Sigmoid colon (tissue), 6 donors: ENCODE measurements at regions not wholly inside any gene's neighbourhood (a gene's known extent, or its start where the extent isn't known, plus 50 kb on each side); places are given as distances from the start of the nearest gene placed in this dataset.

Source experiments
- DNase-seq: peaks from one replicate; pipeline ENCODE4 v3.0.0-alpha.2; 2019
- H3K27ac ChIP-seq, 4 donors: fragments of 200-600 bp; sonication (generic); one replicate each; pipeline ENCODE4 v1.5.1; 2016 to 2019; ENCODE audit warnings: mild to moderate bottlenecking in 1 of 4
- H3K27me3 ChIP-seq, 3 donors: fragments of 200-600 bp; sonication (generic); one replicate each; pipeline ENCODE4 v1.5.1; 2019; ENCODE audit warnings: mild to moderate bottlenecking in 1 of 3
- H3K36me3 ChIP-seq, 4 donors: fragments of 200-600 bp; sonication (generic); one replicate each; pipeline ENCODE4 v1.5.1; 2016 to 2019
- H3K4me1 ChIP-seq, 4 donors: fragments of 200-600 bp; sonication (generic); one replicate each; pipeline ENCODE4 v1.5.1; 2017 to 2019
- H3K4me3 ChIP-seq, 4 donors: fragments of 200-600 bp; sonication (generic); one replicate each; pipeline ENCODE4 v1.5.1; 2017 to 2019; ENCODE audit warnings: mild to moderate bottlenecking in 2 of 4, moderate library complexity in 1 of 4
- H3K9me3 ChIP-seq, 4 donors: fragments of 200-600 bp in 3 of 4; sonication (generic) in 3 of 4; one replicate each; pipeline versions ENCODE4 v1.5.1 to v1.6.1; 2013 to 2019
- EP300 ChIP-seq, 4 donors: sonication (generic); formaldehyde crosslinking; IDR thresholded peaks; one replicate each; pipeline ENCODE4 v1.6.1; 2017; ENCODE audit warnings: antibody characterized with exemption in 4 of 4
- POLR2A ChIP-seq, 2 donors: fragments of 450-650 bp; IDR thresholded peaks; one replicate each; pipeline ENCODE4 v1.6.1; 2016; ENCODE audit warnings: antibody characterized with exemption in 2 of 2, mild to moderate bottlenecking in 2 of 2, moderate library complexity in 2 of 2
- POLR2AphosphoS5 ChIP-seq, 4 donors: sonication (generic); formaldehyde crosslinking; IDR thresholded peaks; one replicate each; pipeline ENCODE4 v1.6.1; 2017; ENCODE audit warnings: antibody characterized with exemption in 4 of 4
- WGBS, 2 donors: extraction: QIAGEN DNeasy Blood & Tissue Kit; methylation state at CpG; one replicate each; pipeline ENCODE4 v1.1.7; 2013; 5-methylcytosine and 5-hydroxymethylcytosine counted together
- intact Hi-C: fragments of 100-400 bp; cut with DNase I; formaldehyde crosslinking; loops from one replicate; pipeline ENCODE4 v1.15.1; 2023
- TF ChIP-seq, protein P1 (sequence below), 4 experiments: fragments of 450-650 bp in 3 of 4; fragments of 200-600 bp in 1 of 4; IDR thresholded peaks; one replicate each; pipeline ENCODE4 v1.5.1; 2016 to 2019; ENCODE audit warnings: antibody characterized with exemption in 4 of 4, mild to moderate bottlenecking in 3 of 4, moderate library complexity in 2 of 4
- donor health status: healthy with polysubstance abuse.
- donor health status: healthy.

DNA sequence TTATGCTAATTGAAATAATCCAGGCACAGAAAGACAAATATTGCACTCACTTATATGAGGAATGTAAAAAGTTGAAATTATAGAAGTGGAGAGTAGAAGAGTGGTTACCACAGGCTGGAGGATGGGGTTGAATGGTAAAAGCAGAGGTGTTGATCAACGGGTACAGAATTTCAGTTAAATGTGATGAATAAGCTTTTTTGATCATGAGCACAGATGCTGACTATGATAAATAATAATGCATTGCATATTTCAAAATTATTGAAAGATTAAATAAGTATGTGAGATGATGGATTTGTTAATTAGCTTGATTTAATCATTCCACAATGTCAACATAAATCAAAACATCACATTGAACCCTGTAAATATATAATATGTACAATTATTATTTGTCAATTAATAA lies 213.1 kb downstream of the DCAF12L2 start:
- intact Hi-C loops: no loop called here
- Histone ChIP-seq H3K27me3 (no peaks in the 10 kb centered on the region), H3K27ac (no peak overlapping the region), H3K4me3 (no peak overlapping the region), H3K36me3 (no peaks in the 10 kb centered on the region), H3K9me3 (no peaks in the 10 kb centered on the region), H3K4me1 (no peaks in the 10 kb centered on the region)
- DNase-seq: no peak
- WGBS, 2 donors: 87 to 95% methylated on average over 1 of the region's 1 CpG
- TF ChIP-seq, protein P1, sequence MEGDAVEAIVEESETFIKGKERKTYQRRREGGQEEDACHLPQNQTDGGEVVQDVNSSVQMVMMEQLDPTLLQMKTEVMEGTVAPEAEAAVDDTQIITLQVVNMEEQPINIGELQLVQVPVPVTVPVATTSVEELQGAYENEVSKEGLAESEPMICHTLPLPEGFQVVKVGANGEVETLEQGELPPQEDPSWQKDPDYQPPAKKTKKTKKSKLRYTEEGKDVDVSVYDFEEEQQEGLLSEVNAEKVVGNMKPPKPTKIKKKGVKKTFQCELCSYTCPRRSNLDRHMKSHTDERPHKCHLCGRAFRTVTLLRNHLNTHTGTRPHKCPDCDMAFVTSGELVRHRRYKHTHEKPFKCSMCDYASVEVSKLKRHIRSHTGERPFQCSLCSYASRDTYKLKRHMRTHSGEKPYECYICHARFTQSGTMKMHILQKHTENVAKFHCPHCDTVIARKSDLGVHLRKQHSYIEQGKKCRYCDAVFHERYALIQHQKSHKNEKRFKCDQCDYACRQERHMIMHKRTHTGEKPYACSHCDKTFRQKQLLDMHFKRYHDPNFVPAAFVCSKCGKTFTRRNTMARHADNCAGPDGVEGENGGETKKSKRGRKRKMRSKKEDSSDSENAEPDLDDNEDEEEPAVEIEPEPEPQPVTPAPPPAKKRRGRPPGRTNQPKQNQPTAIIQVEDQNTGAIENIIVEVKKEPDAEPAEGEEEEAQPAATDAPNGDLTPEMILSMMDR (IDR thresholded peaks at IDR 0.05): no peak
- TF ChIP-seq EP300 (IDR thresholded peaks at IDR 0.05) (no peak), POLR2A (IDR thresholded peaks at IDR 0.05) (no peak), POLR2AphosphoS5 (IDR thresholded peaks at IDR 0.05) (no peak)

DNA sequence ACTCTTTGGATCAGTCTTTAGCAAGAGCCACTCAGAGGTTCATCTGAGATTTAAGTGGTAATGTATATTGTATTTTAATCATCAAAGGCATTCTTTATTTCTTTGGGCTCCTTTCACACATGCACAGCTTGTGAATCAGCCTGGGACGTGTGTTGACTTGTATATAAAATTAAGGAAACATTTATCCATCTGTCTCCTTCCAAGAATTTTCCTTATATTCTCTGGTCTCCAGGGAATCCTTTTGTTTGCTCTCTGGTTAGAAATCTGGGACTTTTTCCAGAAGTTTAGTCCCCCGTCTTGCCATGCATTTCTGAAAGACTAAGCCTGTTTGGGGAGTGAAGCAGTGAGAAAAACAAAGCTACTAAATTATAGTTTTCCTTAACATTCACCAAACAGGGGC lies 212.3 kb downstream of the DCAF12L2 start:
- H3K4me1 ChIP-seq: no peaks in the 10 kb centered on the region
- no peaks in the 10 kb centered on the region for H3K27me3 ChIP-seq
- no peaks in the 10 kb centered on the region for H3K36me3 ChIP-seq
- no peak for DNase-seq
- intact Hi-C loops: no loop called here
- no peak overlapping the region for H3K4me3 ChIP-seq
- no peak for TF ChIP-seq POLR2AphosphoS5 (IDR thresholded peaks at IDR 0.05)
- TF ChIP-seq EP300 (IDR thresholded peaks at IDR 0.05): no peak
- TF ChIP-seq, protein P1 (IDR thresholded peaks at IDR 0.05): no peak
- no peak for TF ChIP-seq POLR2A (IDR thresholded peaks at IDR 0.05)
- 44 to 48% methylated on average over 2 of the region's 2 CpGs for WGBS, 2 donors
- no peaks in the 10 kb centered on the region for H3K9me3 ChIP-seq
- no peak overlapping the region for H3K27ac ChIP-seq

DNA sequence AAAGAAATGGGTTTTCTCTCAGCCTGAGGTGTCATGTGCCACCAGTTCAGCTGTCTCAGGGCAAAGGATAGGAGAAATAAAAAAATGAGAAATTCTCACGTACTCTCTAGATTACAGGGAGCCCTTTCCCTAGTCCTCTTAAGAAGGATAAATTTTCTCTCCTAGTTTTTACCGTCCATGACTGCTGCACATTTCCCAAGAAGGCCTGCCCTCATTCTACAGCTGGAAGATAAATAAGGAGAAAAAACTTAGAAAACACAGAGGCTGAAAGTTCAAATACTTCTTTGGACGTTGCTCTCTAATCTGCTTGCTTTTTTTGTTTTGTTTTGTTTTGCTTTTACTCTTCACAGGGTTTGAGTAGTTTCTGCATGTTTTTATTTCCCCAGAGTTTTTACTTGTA lies 211.9 kb downstream of the DCAF12L2 start:
- intact Hi-C loops: no loop called here
- H3K27me3 ChIP-seq: no peaks in the 10 kb centered on the region
- 51 to 58% methylated on average over 3 of the region's 3 CpGs for WGBS, 2 donors
- no peak overlapping the region for H3K4me3 ChIP-seq
- DNase-seq: no peak
- no peaks in the 10 kb centered on the region for H3K36me3 ChIP-seq
- no peak overlapping the region for H3K27ac ChIP-seq
- H3K9me3 ChIP-seq: no peaks in the 10 kb centered on the region
- TF ChIP-seq EP300 (IDR thresholded peaks at IDR 0.05): no peak
- no peak for TF ChIP-seq POLR2A (IDR thresholded peaks at IDR 0.05)
- TF ChIP-seq, protein P1 (IDR thresholded peaks at IDR 0.05): no peak
- TF ChIP-seq POLR2AphosphoS5 (IDR thresholded peaks at IDR 0.05): no peak
- no peaks in the 10 kb centered on the region for H3K4me1 ChIP-seq

DNA sequence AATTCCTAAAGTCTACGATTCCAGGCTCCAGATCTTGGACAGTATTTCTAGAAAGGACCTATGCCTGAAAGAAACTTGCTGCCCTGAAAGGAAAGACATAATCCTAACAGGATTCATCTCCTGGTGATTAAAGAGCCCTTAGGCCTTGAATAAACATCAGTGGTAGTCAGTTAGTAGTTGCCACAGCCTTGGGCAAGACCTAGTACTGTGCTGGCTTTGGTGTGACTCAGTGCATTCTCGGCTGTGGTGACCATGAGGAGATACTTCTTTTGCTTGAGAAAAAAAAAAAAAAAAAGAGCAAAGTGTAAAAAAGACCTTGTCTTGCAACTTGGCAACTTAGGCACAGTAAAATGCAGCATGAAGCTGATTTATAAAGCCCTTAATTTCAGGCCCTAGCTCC lies 188.2 kb downstream of the DCAF12L2 start:
- TF ChIP-seq POLR2A (IDR thresholded peaks at IDR 0.05) (no peak), POLR2AphosphoS5 (IDR thresholded peaks at IDR 0.05) (no peak), EP300 (IDR thresholded peaks at IDR 0.05) (no peak)
- TF ChIP-seq, protein P1 (IDR thresholded peaks at IDR 0.05): no peak
- no peaks in the 10 kb centered on the region for H3K36me3 ChIP-seq
- intact Hi-C loops: no loop called here
- no peak for DNase-seq
- H3K27me3 ChIP-seq: no peaks in the 10 kb centered on the region
- no peak overlapping the region for H3K4me3 ChIP-seq
- no peaks in the 10 kb centered on the region for H3K4me1 ChIP-seq
- H3K9me3 ChIP-seq: no peaks in the 10 kb centered on the region
- 74 to 83% methylated on average over 2 of the region's 2 CpGs for WGBS, 2 donors
- no peak overlapping the region for H3K27ac ChIP-seq

DNA sequence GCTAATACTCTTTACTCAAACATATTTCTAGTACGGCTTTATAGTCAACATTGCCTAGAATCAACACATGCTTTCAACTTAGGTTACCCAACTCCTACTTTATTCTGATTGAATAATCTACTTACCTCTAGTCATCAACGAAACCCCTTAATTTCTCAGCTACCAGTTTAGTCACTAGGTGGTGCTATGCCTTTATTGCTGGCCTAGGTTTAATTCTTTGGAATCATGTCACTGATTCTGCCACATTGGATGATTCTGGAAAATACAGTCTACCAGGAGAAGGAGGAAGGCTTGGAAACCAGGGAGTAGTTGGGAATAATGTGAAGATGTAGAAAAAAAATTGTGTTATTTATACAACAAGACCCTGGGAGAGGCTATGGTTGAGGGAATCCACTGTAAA lies 167.7 kb downstream of the DCAF12L2 start:
- TF ChIP-seq EP300 (IDR thresholded peaks at IDR 0.05) (no peak), POLR2A (IDR thresholded peaks at IDR 0.05) (no peak), POLR2AphosphoS5 (IDR thresholded peaks at IDR 0.05) (no peak)
- TF ChIP-seq, protein P1 (IDR thresholded peaks at IDR 0.05): no peak
- intact Hi-C loops: no loop called here
- WGBS, 2 donors: 6 to 51% methylated on average over 2 of the region's 2 CpGs

More for the DNA sequence above, 167.7 kb downstream of the DCAF12L2 start:
- H3K9me3 ChIP-seq: no peaks in the 10 kb centered on the region
- no peak for DNase-seq
- no peaks in the 10 kb centered on the region for H3K4me1 ChIP-seq
- H3K4me3 ChIP-seq: no peak overlapping the region
- no peaks in the 10 kb centered on the region for H3K36me3 ChIP-seq
- no peaks in the 10 kb centered on the region for H3K27me3 ChIP-seq
- H3K27ac ChIP-seq: no peak overlapping the region
